Frontal cortex (tissue), 3 donors: ENCODE measurements at regions not wholly inside any gene's neighbourhood (a gene's known extent, or its start where the extent isn't known, plus 50 kb on each side); places are given as distances from the start of the nearest gene placed in this dataset.

ENCODE experiments used
- DNase-seq, 2 donors: peaks; one replicate each; pipeline ENCODE4 v3.0.0; 2012; ENCODE audit warnings: low spot score in 2 of 2
- FAIRE-seq: peaks from 2 replicates; lab custom pipeline; 2012; peaks lifted over from hg19 to GRCh38; lab: Jason Lieb, UNC
- donor health status: control.
- donor health status: control.
- donor health status: control.

DNA sequence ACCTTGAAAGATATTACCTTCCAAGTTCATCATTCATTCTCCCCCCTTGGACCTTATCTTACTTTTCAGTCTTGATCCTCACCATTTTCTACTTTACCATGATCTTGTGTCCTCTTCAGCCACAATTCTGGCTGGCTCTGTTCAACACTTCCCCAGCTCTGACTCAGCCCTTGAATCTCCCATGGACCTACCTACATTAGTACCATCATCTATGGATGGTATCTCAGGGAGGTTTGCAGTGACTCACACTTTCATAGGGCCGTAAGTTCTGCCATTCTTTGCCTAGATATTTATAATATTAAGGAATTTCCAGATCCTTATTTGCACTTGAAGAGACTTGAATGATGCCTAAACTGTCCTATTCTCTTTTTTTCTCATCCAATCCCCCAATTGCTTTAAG, 213.7 kb upstream of the RORA start:
- FAIRE-seq (no peak), DNase-seq (no peak)

DNA sequence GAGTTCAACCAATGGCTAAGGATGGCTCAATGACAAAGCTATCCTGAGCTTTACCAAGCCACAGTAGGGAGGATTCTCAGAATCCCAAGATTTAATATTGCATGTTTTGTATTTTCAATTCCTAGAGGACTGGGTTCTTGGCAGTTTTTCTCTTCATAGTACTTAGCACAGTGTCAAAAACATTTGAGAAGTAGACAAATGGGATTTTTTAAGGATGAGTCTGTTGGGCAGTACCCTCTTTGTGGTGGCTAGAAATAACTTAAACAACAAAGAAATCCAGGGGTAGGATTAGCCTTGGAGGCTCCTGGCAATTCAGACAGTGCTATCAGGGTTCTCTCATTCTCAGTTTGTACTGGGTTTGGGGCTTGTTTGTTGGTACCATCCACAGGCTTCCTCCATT, 212.8 kb upstream of the RORA start:
- FAIRE-seq (no peak), DNase-seq (no peak)

DNA sequence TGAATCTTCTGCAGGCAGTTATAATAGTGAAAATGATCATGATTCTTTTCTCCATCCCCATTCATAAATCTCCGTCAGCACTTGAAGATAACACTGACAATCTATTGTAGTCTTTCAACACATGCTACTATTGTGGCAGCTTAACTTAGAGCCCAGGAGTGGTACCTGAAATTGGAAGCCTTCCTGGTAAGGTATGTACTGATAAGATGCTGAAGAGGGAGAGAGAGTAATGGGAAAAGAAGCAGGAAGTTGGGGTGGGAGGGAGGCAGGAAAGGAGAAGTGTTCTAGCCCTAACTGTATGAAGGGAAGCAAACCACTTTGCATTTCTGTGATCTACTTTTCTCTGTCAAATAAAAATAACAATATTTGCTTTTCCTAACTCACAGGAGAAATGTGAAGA, 197.4 kb upstream of the RORA start:
- DNase-seq, result no peak

DNA sequence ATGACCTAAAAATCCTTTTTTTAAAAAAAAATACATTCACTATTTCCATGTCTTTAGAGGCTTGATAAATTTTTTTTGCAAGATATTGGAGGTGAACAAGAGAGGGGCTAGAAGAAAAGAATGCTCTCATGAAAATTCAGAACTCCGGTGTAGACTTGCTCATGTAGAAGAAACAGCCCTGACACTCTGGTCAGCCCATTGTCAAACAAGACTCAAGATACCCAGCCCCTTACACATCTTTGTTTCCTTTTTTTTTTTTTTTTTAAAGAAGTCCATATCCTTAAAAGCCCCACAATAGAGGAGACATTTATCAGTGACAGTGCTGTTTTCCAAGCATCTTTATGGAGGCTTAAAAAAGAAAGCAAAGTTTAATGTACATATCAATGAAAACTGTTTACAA, 196.8 kb upstream of the RORA start:
- no peak for DNase-seq
- no peak for FAIRE-seq

More for the DNA sequence above, 197.4 kb upstream of the RORA start:
- FAIRE-seq, result no peak

DNA sequence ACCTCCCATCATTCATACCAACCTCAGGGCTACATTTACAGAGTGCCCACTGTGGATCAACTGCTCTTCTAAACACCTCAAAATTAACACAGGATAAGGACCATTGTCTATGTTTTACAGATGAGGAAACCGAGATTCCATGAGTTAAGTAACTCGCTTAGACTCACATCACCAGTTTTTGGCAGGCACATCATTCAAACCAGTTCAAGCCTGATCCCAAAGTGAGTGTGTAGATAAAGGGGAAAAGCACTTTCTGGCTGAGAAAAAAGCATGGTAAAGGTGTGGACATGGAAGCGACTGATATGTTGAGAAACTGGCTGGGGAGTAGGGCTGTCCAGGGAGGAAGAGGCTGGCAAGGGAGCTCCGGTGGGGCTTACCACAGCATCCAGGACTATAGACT, 193.7 kb upstream of the RORA start:
- FAIRE-seq, result no peak

DNA sequence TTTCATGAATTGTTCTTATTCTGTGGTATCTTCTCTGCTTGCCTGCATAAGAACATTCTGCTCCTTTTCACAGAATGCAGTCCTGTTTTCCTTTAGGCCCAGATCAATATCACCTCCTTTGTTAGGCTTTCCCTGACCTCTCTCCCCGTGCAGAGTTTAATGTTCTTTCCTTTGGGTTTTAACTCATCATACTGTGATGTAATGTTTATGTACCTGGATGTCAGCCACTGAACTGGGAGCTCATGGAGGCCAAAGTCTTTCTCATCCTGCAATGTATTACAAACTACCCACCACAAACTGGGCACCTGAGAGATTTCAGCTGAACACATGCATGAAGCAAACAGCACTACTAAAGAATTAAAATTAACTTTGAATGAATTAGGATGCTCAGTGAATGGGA, 192.8 kb upstream of the RORA start:
- DNase-seq (no peak), FAIRE-seq (no peak)

More for the DNA sequence above, 193.7 kb upstream of the RORA start:
- DNase-seq, result no peak

DNA sequence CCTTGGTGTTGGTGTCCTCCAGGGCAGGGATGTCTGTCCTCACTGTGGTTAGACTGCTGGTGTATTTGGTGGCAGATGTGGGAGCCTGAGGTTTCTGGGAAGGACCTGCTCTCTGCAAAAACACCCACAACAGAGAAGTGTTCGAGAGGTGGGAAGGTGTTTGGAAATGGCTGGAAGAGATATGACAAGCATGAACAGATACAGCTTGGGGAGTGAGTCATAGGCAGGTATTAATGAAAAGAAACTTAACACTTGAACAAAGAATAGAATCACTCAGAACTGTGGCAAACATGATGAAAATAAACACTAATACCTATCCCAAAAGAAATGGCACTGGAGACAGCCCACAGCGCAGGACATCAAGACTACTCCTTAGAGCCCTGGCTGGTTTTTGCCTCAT, 192.4 kb upstream of the RORA start:
- FAIRE-seq, result no peak
- DNase-seq, result no peak

DNA sequence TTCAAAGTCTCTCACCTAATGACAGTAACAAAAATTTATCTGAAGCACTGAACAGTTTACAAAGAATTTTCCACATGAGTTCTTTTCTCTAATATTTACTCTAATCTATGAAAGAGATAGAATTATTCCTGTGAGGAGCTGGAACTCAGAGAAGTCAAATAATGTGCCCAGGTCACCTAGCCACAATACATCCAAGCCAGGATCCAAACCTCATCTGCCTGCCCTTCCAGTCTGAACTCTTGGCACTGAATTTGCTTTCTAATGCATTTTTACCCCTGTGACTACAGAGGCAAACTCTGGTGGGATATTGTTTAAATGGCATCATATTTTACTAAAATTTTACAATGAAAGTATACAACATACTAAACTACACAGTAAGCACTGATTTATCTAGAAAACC, 191.4 kb upstream of the RORA start:
- no peak for DNase-seq
- no peak for FAIRE-seq

DNA sequence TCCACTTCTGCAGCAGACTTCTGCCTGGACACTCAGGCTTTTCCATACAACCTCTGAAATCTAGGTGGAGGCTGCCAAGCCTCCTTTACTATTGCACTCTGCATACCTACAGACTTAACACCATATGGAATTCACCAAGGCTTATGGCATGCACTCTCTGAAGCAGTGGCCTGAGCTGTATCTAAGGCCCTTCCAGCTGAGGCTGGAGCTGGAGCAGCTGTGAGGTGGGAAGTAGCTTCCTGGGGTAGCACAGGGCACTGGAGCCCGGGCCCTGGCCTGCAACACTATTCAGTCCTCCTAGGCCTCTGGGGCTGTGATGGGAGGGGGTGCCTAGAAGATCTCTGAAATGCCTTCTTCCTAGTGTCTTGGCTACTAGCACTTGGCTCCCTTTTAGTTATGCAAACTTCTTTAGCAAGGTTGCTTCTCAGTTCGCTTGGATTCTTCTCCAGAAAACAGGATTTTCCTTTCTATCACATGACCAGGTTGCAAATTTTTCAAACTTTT, 186.6 kb upstream of the RORA start:
- DNase-seq, result no peak
- no peak for FAIRE-seq

DNA sequence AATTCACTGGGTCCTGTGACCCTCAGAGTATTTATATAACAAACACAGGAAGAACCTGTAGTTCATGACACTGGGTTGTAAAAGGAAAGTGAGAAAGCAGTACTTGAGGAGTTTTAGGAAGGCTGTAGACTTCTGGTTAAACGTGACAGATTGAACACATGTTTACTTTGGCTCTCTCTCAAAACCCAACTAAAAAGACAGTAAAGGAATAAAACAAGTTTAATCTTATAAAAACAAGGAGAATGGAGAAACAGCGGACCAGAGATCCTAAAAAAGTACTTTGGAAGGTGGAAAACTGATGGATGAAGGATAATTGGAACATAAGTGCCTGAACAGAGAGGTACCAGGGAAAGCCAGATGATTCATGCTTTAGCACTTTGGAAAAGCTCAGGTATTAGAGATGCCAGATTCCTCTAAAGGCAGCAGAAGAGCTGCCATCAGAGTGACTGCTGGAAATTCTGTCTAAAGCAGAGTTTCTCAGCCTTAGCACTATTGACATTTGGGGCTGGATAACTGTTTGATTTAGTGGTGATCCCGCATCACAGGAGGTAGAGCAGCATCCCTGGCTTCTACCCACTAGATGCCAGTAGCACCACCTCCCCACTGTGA, 182.9 kb upstream of the RORA start:
- DNase-seq (no peak), FAIRE-seq (no peak)

DNA sequence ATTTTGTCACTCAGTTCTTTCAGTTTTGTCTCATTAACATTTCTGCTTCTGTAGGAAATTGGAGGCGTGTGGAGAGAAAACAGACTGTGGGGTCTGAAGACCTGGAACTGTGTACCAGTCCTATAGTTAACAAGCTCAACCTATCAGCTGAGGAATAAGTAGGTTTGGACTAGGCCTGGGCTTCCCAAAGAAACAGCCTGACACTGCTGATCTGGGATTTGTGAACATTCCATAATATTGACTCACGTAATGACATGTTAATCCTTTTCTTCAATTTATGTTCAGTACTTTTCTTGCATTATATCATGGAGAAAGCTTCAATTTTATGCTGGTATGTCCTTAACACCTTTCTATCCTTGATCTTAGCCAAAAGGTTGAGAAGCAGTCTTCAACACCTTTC, 181.6 kb upstream of the RORA start:
- no peak for FAIRE-seq

DNA sequence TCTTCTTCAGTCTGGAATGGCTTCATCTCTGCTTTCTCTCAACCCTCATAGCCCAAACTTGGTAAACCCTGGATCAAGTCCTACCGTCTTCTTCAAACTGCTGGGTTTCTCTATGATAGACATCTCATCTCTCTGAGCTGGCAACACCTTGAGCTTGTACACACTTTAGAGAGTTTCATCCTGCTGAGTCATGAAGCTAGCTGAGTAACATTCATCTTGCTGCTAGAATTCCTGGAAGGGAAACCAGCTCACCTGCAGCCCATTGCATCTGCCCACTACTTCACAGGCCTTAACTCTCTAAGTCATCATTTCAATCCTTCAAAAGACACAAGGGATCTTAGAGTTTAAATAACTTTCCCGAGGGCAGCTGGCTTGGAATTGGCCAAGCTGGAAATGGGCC, 175.5 kb upstream of the RORA start:
- DNase-seq (no peak), FAIRE-seq (no peak)

More for the DNA sequence above, 181.6 kb upstream of the RORA start:
- DNase-seq, result no peak

DNA sequence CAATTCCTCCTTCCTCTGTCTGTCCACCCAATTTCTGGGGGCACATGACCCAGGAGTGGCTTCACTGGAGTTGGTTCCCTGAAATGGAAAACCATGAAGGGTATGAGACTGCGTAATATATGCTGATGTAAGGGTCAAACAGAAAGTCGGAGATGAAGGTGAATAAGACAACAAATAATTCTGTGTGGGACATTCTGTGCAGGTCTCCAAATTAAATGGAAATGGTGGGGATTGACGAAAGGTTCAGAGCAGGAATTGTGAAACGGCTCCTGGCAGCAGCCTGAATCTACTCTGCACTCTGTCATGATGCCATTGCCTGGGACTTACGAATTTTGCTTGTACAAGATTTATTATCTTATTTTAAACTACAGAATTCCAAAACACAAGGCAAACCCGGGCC, 174.8 kb upstream of the RORA start:
- no peak for DNase-seq
- no peak for FAIRE-seq

DNA sequence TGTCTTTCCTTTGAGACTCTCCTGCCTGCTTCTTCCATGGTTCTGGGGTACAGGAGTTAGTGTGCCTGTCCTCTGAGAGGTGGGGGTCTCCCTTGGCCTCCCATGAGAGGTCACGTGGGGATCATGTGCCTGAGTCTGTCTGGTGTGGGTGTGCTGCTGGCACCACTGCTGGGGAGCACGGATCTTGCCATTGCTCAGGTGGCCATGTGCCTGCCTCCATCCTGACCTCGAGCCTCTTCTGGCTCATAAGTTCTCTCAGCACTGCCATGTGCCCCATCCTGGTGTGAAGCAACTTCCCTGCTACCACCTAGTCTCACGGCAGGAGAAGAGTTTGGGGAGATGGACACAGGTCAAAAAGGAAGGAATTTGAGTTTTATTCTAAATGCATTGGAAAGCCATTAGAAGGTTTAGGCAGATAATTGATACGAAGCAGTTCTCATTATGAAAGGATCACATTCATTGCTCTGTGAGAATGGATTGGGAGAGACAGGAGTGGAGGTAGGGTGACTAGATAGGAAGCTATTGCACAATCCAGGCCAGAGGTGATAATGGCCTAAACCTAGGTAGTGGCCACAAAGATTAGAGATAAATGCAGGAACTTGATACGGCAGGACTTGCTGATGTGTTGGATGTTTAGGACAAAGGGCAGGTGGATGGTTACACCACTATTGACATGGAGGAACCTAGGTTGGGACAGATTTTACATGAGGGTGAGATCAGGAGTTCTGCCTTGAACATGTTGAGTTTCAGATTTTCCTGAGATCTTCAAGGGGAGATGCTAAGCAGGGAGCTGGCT, 173.0 kb upstream of the RORA start:
- no peak for FAIRE-seq

DNA sequence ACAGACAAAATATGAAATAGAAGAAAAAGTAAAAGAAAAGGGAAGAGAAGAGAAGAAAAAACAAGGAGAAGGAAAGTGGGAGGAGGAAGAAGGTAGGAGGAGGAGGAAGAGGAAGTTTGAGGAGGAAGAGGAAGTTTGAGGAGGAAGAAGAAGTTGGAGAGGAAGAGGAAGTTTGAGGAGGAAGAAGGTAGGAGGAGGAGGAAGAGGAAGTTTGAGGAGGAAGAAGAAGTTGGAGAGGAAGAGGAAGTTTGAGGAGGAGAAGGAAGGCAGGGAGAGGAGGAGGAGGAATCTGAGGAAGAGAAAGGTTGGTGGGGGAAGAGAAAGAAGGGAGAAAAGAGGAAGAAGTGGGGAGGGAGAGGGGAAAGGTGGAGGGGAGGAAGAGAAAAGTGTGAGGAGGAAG, 169.2 kb upstream of the RORA start:
- FAIRE-seq (no peak), DNase-seq (no peak)

More for the DNA sequence above, 173.0 kb upstream of the RORA start:
- DNase-seq, result no peak

DNA sequence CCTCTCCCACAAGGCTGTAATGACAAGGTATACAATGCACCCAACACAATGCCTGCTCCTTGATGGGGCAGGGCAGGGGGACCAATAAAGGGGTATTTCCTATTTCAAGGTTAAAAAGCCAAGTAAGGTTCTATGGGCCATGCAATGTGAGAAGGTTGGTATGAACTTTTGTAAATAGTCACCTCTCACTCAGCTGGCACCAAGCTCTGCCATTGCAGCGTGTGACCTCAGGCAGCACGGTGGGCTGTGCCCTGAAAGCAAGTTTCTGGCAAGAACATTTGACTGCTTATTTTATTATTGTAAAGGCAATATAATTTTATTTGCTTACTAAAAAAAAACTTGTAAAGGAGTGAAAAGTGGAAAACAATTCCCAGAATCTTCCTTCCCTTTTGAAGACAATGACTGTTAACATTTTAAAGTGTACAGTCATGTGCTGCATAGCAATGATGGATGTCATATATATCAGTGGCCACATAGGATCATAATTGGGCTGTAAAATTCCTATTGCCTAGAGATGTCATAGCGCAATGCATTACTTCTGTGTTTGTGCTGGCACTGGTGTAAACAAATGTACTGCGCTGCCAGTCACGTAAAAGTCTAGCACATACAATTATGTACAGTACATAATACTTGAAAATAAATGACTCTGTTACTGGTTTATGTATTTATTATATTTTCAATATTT, 167.3 kb upstream of the RORA start:
- no peak for FAIRE-seq
- no peak for DNase-seq

DNA sequence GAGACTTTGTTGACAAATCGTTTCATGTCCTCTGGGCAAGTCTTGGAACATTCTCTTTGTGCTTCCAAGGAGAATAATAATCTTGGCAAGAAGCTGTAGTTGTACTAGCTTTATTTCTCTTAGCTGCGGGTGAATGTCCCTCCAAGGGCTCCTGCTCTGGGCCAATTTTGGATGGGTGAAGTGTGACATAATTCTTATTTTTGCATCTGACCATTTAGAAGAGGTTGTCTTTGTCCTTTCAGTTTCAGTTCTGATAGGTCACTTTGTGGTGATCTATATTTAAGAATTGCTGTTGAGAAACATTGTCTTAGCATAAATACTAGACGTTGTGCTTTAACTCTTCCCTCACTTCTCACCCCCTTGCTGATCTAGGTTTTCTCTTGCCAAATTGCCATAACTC, 164.8 kb upstream of the RORA start:
- no peak for FAIRE-seq
- DNase-seq, result no peak

DNA sequence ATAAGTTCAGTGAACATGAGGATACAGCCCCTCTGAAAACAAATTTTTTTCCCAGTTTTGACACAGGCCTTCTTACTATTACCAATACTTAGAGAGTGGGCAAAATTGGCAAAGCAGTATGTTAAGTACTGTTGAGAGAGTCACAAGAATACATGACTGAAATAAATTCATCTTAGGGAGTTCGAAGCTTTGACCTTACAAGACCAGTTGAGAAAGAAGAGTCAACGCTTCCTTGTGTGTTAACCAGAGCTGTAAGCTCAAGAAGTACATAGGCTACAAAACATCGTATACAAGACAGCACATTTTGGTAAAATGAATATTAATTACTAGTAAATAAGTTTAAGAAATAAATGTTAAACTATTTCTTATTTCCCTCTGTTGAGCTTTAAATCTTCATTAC, 164.4 kb upstream of the RORA start:
- FAIRE-seq (no peak), DNase-seq (no peak)

DNA sequence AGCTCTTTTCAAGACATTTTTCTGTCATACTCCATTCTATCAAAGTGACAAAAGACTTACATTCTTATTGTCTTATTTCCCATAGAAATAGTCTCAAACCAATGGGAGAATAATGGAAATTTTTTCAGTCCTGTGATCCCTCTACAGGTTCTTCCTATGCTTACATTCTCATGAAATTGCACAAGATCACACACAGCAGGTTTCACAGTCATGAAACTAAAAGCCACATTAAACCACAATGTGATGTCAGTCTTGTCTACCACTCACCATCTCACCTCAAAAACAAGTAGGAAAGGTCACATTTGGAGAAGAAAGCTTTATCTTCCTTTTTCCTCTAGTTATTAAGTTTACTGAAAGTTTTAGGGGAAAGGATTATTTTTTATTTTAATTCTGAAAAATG, 161.0 kb upstream of the RORA start:
- no peak for FAIRE-seq
- no peak for DNase-seq

DNA sequence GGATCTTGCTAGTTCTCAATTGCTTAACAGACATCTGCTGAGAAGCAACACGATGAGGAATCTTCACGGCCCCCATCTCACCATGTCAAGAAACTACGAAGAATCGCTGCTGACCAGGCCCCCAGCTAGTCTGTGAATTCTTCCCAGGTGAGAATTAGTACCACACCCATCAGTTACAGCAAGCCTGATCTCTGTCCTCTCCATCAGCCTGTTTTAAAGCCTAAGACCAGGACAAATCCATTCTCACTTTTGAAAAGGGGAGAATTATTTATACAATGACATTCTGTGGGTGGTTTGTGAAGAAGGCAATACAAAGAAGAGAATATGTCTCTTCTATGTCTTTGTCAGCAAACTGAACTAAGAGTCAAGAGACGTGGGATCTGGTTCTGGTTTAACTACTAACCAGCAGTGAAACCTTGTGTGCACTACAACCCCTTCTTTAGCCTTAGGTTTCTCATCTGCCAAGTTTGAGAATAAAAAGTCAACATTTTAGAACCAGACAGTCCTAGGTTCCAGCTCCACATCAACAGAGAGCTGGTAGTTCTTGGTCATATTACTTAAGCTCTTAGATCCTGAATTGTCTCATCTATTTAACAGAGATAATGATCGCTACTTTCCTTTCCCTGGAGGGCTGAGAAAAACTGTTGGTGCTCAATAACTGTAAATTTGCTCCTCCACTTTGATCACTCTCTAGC, 160.4 kb upstream of the RORA start:
- DNase-seq (no peak), FAIRE-seq (no peak)

DNA sequence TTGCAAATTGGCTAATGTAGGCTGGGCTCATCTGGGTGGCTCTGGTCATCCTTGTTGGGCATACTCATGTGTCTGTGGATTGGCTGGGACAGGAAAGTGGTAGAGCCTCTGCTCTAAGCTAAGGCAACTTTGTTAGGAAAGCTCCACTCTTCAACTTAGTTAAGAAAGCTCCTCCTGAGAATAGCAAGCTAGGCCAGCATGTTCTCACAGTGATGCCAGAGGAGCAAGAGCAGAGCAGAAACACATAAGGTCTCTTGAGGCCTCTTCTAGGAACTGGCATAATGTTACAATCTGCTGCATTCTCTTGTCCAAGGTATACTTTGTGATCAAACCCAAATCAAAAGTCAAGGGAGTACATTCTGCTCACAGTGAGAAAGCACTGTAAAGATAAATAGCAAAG, 158.6 kb upstream of the RORA start:
- DNase-seq (no peak), FAIRE-seq (no peak)
